HG03439 (cell line): ENCODE measurements at regions not wholly inside any gene's neighbourhood (a gene's known extent, or its start where the extent isn't known, plus 50 kb on each side); places are given as distances from the start of the nearest gene placed in this dataset.
"Not testable (repeated sequence)": the region's sequence is repeated elsewhere in the genome, so short reads cannot be mapped to it uniquely, and the experiment has no call there.

Source experiments
- ATAC-seq: cut with Tn5 transposase; IDR thresholded peaks from one replicate; pipeline ENCODE4 v1.9.1; 2021; ENCODE audit warnings: mild to moderate bottlenecking, moderate library complexity; ENCODE audit not compliant: unreplicated experiment

GRCh38 chr4:12409507-12410190, 981.0 kb upstream of the HS3ST1 start:
- no peak for ATAC-seq

DNA sequence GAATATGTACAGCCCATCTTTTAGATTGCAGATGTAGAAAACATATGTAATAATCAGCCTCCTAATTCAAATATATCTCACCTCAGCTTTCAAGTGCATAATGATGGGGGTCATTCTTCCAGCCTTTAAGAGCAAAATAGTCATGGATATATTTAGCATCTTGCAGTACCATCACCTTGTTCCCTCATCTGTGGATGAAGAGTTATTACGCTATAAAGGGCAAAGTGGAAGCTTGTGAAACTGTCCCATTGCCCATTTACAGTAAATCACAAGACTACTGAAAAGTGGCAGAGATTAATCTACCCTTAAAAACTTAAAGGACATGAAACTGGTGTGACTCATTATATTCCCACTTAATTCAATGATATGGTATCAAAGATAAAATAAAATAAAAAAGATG, 979.7 kb upstream of the HS3ST1 start:
- no peak for ATAC-seq

- ATAC-seq, result no peak
Observed at GRCh38 chr4:12403175-12403574, 974.5 kb upstream of the HS3ST1 start.

DNA sequence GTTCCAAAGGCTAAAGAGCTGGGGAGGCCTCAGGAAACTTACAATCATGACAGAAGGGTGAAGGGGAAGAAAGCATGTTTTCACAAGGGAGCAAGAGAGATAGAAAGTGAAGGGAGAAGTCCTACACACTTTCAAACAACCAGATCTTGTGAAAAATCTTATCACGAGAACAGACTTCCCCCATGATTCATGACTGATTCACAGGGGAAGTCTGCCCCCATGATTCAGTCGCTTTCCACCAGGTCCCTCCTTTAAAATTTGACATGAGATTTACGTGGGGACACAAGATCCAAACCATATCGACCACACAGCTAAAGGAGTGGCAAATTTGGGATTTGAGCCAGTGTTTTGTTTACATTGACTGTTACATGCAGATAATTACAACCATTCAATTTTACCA, 971.1 kb upstream of the HS3ST1 start:
- no peak for ATAC-seq

DNA sequence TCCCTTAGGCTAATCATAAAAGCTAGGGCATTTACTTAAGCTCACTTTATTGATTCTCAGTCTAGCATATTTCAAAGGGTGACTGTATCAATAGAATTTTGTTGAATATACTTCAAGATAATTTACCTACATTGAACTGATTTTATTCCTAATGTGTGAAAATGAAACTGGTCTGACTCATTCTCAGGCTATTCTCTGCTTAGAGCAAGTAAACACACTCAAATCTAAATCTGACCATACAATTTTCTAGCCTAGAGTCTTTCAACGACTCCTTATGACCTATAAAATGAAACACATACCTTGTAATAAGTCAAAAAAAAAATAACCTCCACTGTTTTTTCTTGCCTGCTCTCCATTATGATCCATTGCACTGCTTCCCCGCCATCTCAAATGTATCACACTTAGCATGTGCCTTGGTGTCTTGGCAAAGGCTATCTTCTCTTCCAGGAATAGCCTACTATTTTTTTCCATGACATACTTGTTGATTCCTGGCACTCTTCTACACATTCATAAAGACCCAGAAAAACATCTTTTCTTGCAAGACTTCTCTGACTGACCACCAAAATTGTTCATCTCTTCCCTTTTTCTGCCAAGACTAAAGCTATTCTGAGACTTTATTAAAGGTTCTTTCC, 965.1 kb upstream of the HS3ST1 start:
- no peak for ATAC-seq

DNA sequence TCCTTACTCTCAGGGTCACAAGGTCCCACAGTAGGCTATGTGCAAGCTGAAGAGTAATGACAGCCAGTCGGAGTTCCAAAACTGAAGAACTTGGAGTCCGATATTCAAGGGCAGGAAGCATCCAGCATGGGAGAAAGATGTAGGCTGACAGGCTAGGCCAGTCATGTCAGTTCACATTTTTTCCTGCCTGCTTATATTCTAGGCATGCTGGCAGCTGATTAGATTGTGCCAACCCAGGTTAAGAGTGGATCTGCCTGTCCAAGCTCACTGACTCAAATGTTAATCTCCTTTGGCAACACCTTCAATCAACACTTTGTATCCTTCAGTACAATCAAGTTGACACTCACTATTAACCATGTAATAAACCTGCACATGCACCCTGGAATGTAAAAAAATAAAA, 960.9 kb upstream of the HS3ST1 start:
- no peak for ATAC-seq

GRCh38 chr4:12382567-12382966, 953.9 kb upstream of the HS3ST1 start:
- ATAC-seq, result no peak

DNA sequence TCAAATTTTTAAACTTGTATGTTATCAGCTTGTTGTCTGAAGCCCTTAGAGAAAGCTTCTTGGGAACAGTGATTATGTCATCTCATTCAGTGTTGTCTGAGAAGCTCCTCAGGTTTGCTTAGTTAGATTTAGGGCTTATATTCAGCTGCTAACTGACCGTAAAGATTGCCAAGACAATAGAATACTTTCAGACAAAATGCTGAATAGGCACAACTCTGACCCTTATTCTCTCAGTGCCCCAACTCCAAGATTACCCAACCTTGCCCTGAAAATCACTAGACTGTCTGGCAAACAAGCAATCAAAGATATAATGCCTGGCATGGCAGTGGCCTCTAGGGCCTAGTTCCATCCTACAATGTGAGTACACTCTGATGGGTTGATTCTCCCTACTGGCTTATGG, 950.5 kb upstream of the HS3ST1 start:
- ATAC-seq, result no peak

GRCh38 chr4:12375805-12376204, 947.1 kb upstream of the HS3ST1 start:
- no peak for ATAC-seq

GRCh38 chr4:12365869-12366268, 937.2 kb upstream of the HS3ST1 start:
- not testable (repeated sequence) for ATAC-seq

DNA sequence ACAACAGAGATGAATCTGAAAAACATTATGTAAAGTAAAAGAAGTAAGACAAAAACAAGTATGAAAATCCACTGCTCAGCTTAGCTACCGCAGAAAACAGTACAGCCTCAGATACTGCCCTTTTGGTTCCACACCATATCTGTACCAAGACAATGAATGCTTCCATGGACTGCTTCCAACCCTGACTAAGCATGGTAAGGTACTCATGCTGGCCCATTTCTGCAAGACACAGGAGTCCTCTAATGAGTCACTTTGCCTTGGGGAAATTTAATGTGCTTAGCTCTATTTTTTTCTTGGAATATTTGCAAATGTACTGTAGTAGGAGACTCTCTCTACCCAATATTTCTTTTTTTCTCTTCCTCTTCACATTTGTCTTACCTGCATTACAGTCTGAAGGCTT, 931.7 kb upstream of the HS3ST1 start:
- no peak for ATAC-seq

DNA sequence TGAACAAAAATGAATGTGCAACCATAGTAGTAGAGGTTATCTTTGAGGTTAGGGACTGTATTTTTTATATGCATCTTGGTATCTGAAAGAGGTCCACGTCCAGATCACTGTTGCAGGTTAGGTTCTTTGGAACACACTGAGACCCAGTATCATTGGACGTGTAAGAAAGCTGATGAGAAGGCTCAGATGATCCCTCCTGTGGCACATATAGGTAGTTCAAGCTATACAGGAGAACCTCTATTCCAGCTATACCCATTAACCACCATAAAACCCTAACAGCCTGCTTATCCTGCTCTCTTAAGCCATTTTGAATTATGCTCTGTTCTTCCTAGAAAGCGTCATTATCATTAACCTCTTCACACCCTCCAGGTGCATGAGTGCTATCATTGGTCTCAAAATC, 930.7 kb upstream of the HS3ST1 start:
- ATAC-seq, result no peak

- ATAC-seq, result not testable (repeated sequence)
Observed at GRCh38 chr4:12333083-12333482, 904.4 kb upstream of the HS3ST1 start.

DNA sequence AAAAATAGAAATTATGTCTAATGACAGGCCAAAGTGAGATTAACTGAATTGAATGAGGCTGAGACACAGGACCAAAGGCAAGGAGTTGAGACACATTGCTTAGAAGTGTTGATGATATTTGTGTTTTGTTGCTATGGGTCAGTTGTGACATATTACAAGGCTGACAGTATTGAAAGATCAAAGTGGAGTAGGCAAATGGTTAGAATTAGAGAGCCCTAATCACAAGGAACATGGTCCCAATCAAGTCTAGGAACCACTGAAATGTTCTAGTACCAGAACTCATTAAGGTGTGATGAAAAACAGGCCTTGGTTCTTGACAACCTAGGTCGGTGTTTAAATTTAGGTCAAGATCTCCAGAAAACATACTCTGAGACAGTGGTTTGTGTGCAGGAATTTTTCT, 896.3 kb upstream of the HS3ST1 start:
- ATAC-seq, result no peak

GRCh38 chr4:12319765-12320164, 891.1 kb upstream of the HS3ST1 start:
- ATAC-seq, result no peak

DNA sequence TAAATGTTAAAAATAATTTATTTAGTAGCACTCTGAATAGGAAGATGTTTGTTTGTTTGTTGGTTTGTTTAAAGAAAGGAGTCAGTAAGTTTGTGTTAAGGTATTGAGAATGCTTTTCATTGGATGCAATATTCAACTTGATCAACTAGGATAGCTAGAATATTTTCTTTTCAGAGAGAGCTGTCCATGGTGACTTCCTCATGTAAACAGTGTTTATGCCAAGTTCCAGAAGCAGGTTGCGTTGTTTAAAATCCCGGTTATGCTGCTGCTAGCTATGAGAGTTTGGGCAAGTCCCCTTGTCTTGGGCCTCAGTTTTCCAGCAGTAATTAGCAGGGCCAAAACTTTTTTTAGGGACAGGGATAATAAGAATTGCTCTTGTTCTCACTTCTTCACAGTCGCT, 876.2 kb upstream of the HS3ST1 start:
- no peak for ATAC-seq

- no peak for ATAC-seq
Observed at GRCh38 chr4:12296366-12296765, 867.7 kb upstream of the HS3ST1 start.

- ATAC-seq, result no peak
Observed at GRCh38 chr4:12293906-12294525, 865.3 kb upstream of the HS3ST1 start.

- ATAC-seq, result no peak
Observed at GRCh38 chr4:12286351-12286750, 857.7 kb upstream of the HS3ST1 start.

DNA sequence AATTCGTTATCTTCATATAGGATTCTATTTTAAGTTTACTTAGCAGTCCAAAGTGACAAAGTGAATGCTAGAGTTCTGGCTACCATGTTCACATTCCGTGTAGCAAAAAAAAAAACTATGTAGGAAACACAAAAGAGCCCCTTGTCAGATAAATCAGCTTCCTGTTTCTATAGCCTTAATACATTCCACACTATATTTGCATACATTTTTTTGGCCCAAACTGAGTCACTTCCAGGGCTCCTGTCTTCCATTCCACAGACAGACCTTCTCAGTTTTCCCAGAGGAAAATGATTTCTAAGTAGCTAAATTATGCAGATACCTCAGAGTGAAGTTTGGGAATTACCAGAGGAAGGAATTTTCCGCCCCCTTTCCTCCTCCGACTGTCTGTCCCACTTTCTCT, 841.9 kb upstream of the HS3ST1 start:
- no peak for ATAC-seq

DNA sequence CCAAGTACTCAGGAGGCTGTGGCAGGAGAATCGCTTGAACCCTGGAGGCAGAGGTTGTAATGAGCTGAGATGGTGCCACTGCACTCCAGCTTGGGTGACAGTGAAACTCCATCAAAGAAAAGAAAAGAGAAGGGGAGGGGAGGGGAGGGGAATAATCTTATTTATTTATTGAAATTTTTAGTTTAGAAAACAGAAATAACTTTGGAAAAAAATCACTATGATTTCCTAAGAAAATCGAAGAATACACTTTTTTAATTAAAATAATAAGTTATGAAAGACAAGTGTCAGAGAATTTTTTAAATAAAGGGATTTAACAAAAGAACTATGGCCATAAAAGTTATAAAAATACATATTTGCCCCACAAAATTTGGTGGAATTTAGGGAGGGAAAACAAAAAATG, 836.9 kb upstream of the HS3ST1 start:
- no peak for ATAC-seq

- no peak for ATAC-seq
Observed at GRCh38 chr4:12260453-12260852, 831.8 kb upstream of the HS3ST1 start.
